ENCODE measurements at regions not wholly inside any gene's neighbourhood (a gene's known extent, or its start where the extent isn't known, plus 50 kb on each side); places are given as distances from the start of the nearest gene placed in this dataset.
A peak's percentile ranks its signal among the peaks of the same experiment; 100 is the strongest.
"Not testable (repeated sequence)": the region's sequence is repeated elsewhere in the genome, so short reads cannot be mapped to it uniquely, and the experiment has no call there.

DNA sequence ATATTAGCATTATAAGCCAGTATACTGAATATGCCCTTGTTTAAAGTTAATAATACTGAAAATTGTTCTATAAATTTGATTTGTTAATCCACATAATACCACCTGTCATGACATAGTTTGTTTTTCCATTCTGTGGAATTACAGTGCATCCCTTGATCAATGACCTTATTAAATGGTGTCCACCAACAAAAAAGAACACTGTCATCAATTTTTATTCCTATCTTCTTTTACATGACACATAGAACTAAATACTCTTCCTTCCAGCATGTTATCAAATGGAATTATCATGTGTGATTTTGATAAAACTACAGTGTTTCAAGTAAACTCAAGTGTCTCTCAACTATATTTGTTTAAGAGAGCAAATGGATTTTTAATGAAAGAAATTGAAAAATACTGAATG lies 221.8 kb upstream of the MBL2 start:
- DNase-seq: no peak

DNA sequence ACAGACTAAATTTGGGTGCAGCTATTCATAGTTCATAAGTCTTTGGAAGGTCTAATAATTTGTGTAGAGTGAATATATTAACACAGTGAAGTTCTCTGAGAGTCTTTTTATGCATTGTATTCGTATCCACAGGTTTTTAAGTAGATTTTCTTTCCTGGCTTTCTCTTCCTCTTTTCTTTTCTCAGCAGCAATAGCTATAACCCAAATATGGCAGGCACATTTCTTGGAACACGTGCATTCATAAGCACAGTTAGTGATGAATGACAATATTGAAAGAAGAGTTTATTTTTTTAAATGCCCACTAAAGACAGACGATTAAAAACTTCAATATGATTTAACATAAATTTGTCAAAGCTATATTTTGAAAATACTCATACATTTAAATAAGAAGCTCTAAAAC lies 220.5 kb upstream of the MBL2 start:
- no peak for DNase-seq

DNA sequence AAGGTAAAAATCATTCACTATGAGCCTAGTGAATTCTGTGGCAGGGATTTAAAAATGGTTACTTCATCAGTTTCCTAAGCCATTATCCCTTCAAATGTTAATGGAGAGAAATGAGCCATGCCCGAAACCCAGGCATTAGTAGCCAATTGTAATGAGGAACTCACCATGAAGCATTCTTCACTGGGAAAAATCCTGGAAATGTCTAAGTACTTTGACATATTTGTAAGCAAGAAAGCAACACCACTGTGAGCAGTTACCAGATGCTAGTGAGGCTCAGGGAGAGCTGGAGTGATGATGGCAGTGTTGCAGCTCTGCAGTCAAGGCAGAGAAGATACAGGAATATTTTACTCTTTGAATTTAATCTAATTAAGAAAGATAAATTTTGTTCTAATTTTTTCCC lies 220.0 kb upstream of the MBL2 start:
- DNase-seq: no peak

DNA sequence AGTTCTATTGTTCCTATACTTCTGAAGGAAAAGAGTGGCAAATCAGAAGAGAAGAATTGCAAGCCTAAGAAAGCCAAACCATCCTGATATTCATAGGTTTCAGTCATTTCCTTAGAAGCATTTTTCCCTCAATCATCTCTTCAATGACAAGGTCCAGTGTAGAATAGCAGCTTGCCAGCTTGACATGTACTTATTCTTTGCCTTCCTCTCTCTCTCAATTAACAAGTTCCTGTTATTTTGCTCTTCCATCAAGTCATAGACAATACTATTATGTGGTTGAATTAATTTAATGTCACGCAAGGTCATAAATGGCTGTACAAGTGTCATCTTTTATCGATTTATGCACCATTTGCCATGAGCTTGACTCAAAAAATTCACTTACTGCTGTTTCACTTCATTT lies 216.3 kb upstream of the MBL2 start:
- no peak for DNase-seq

DNA sequence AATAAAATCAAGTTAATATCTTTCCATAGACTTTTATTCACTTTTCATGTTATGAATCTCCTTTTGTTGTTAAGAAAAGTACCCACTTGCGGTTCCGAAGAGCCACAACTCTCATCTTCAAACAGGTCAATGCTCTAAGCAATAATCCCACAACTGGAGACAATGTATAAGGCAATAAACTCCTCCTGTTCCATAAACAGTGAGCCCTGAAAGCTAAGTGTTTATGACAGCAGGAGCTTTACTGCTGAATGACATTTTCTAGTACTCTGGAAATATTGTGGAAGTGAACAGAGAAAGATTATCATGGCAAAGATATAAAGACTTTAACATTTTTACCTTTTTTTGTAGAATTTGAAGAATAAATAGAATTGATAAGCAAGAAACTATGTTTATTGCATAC lies 213.5 kb upstream of the MBL2 start:
- no peak for DNase-seq

DNA sequence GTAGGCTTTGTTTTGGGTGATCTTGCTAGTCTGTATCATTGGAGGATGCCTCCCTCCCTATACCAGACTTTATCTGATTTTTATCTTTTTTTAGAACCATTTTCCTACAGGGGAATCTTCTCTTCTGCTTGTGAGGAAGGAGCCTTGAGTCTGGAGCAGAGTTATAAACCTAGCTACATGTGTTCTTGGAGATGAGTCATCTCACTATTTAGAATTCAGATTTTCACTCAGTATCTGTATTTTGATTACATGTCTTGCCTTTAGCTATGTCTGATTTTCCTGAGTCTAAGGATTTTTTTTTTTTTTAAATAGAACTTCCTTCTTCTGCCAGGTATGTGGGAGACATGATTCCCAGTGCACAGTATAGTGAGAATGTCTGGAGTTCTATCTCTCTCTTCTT lies 211.6 kb upstream of the MBL2 start:
- no peak for DNase-seq

DNA sequence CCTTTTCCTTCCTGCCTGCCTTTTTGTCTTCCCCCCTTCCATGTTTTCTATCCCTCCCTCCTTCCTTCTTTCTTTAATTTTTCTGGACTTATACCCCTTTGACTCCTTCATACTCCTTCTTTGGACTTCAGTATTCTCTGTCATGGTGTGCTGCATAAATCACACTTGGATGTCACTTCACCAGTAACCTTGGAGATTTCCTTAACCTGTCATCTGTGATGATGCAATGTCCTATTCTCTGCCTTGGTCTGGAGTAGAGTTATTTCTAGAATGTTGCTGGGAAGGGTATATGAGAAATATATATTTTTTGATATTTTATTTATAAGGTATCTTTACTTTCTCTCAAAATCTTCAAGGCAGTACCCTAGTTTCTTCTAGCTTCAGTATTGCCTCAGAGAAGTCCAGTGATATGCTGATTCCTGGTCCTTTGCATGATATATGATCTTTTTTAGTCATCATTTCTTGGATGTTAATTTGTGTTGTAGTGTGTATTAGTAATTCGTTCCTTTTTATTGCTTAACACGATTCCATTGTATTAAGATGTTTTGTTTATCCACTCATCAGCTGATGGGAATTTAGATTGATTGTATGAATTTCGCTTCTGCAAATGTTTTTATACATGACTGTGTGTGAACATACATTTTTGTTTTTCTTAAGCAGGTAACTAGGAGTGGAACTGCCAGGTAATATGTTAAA lies 206.9 kb upstream of the MBL2 start:
- no peak for DNase-seq

DNA sequence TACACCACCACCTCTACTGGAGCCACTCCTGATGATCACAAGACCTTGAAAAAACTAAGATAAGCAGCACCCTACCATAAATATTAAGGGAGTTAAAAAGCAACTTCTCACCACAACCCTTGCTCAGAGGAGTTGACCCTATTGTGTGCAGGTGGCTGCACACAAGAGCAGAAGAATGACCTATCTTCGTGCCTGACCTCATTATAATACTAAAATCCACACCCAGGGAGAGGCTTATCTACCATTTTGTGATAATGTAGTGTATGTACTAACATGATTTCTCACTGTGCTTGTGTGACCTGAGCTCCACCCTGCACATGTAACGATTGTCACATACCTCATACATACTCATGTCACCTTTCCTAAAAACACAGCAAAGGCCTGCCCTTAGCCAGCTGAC lies 205.0 kb upstream of the MBL2 start:
- no peak for DNase-seq

DNA sequence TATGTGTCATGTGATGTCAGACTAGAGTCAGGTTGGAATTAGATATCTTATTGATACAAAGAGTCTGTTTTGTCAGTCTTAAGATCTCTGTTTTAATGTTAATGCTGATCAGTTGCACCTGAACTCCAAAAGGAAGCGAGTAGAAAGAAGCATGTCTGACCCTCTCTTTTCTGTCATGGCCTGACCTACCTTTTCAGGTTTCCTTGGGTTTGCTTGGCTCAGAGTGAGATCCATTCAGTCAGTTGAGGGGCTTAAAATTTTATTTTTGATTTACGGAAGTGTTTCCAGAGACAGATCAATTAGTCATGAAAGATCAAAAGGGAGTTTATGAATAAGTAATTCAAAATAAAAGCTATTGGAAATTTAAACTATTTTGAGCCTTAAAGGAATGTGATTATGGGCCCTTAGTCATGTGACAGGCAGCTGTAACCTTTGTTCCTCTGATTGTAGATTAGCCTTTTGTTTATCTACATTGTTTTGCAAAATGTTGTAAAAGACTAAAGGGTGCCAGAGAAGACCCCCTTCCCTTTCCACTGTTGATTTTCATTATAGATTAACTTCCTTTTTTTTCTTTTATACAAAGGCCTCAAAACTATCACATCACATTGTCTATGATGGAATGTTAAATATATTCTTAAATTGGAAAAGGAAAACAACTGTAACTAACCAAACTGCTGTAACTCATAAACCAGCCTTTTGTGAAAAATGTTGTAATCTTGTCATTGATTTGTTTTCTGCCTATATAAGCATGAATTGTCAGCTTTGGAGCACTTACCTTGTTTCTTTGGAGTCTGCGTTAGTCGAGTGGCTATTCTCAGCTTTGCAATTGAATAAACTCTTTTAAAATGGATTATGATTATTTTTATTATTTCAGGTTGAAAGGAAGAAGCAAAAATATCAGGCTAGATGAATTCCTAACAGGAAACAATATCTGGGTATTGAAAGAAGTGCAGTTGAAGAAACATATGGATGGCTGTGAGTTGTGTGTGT lies 195.5 kb upstream of the MBL2 start:
- no peak for DNase-seq

DNA sequence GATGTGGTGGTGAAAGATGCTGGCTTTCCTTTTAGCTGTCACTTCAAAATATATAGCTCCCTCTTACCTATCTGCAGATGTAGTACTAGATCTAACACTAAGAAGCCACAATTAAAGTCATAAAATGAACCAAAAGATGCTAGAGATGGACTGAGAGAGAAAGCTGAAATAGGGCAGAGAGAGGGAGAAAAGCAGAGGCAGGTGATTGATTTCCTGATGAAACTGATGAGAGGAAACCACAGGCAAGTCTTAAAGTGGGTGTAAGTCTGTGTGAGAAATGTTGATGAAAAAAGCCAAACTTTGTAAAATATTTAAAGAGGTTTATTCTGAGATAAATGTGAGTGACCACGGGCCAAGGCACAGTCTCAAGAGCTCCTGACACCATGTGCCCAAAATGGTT lies 194.3 kb upstream of the MBL2 start:
- DNase-seq: no peak

DNA sequence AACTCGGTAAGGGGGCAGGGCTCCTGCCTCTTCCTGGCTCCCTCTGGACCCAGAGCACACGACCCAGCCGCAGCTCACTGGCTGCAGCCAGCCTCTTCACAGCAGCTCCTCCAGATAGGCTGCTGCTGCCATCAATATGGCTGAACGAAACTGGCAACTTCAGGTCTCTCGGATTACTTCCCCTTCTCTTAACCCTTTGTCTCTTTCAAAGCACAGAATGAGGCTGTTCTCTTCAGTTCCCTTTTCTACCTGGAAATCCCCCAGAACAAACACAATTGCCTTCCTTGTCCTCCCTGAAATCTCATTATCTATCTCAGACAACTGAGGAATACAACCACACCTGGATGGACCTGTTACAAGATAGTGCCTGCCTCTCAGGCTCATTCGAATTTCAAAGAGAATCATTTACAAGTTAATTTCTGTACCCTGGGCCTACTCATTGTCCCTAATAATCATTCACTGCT lies 193.4 kb upstream of the MBL2 start:
- DNase-seq: no peak

DNA sequence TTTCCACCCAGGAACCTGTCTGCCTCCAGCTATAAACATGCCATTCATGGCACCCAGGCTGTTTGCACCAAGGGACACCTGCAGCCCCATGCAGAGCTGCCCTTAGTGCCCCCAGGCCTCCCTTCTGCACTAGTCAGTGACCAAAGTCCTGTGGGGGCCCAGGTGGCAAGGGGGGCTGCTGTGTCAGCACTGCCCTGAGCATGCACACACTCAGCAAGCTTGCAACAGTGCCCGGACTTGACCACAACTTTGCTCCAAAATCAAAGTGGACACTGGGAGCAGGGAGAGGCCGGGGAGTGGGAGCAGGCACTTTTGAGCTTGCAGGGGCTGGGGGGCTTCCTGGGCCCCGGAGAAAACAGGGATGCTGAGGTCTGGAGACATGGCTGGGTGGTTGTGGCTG lies 192.9 kb upstream of the MBL2 start:
- DNase-seq: no peak

DNA sequence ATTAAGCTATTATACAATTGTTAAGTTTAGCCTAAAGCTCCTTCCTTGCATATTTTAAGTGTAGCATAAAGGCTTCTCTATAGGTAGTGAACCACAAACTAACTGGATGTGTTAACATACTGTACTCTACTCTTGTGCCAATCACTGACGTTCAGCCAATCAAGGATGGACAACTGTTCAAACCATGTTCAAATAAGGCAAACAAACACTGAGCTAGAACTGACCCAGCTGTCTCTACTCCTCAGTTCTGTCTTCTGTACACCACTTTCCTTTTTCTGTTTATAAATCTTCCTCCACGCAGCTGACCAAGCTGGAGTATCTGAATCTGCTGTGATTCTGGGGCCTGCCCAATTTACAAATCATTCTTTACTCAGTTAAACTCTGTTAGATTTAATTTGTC lies 188.7 kb upstream of the MBL2 start:
- DNase-seq: no peak

DNA sequence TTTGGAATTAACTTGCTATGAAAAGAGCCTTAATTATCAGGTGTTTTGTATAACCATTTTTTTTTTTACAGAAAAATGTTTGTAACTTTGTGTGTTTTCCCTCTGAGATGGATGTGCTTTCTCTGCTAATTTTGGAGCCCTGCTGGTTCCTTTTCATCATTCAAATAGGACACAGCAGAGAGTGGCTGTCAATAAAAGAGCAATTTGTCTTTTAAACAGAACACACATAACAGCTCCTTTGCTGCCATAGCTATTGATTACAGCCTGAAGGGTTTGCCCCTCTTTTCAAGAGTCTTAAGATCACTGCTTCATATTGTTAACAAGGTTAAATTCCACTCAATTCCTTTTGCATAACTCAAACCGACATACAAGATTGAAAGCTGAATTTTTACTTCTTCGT lies 187.2 kb upstream of the MBL2 start:
- DNase-seq: no peak

DNA sequence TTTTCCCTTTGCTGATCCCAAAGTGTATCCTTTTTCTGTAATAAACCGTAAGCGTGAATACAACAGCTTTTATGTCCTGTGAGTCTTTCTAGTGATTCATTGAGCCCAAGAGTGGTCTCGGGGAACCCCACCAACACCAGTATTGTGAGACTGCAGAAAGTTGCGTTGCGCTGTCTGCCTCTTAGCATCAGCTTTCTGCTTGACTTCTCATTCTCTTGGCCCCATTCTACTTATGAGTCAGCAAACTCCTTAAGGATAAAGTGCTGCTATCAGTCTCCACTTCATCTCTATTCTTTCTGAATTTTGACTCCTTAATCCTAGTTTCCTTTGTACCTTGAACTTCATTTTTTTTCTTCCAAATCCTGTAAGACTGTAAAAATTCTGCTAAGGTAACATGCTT lies 184.3 kb upstream of the MBL2 start:
- no peak for DNase-seq

DNA sequence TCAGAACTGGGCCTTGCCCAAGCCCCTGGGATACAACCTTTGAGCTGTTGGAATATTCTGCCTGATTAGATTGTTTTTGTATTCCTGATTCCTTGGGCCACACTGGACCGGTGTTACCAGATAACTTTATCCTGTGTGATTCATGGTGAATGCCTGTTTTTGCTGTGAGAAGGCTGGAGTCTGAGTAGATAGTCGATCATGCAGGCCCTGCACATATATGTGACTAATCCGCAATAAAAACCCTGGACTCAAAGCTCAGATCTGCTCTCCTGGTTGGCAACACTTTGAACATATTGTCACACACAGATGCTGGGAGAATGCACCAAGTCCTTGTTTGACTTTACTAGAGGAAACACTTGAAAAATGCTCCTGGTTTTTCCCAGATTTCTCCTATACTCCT lies 183.9 kb upstream of the MBL2 start:
- no peak for DNase-seq

DNA sequence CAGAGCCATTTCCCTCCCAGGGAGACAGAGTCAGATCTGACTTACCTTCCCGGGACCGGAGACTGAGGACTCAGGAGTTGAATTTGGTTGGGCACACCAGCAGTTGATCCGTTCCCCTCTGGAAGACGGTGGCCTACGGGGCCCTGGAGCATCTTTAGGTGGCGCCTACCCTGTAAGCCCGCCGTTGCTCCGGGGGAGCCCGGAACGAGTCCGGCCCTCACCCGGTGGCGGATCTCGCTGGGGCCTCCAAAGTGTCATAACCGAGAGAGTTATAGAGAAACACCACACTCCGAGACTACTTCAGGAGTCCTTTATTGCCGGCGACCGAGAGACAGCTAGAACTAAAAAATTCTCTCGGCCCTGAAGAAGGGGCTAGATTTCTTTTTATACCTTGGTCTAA lies 182.8 kb upstream of the MBL2 start:
- no peak for DNase-seq

DNA sequence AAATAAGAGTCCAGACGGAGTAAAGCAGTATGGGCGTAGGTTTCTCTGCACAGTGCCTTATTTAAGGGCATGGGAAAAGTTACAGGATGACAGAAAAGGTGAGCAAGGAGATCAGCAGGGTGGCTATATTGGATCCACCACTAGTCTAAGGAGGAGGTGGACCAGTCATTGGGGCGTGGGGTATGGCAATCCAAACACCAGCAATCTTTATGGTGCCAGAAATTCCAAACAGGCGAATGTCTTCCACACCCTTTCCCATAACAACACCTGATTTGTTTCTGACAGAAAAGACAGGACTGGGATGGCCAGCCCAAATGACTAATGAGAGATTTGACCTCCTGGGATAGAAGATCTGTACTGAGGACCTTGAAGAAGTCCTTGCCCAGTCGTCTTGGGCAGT lies 181.8 kb upstream of the MBL2 start:
- no peak for DNase-seq

DNA sequence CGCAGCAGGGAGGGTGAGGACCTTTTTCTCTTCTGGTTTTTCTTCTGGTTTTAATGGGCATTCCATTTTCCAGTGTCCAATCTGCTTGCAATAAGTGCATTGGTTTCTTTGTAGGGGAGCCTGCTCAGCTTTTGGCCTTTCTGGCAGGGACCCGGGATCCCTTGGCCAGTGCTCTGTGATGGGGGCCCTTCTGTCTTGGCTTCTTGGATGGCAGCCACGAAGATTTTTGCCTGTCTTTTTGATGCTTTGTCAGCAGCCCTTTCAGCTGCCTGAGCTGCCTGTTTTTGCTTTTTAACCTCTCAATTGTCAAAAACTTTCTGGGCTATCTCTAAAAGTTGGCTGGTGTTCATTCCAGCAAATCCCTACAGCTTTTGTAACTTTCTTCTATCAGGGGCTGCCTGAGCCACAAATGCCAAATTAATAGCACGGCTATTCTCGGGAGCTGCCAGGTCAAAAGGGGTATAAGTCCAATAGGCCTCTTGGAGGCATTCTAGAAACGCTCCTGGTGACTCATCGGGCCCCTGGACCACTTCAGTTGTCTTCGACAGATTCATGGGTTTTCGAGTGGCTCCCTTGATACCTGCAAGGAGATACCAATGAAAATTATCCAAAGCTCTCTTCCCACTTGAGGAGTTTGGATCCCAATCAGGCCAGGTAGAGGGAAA lies 179.9 kb upstream of the MBL2 start:
- DNase-seq: no peak

DNA sequence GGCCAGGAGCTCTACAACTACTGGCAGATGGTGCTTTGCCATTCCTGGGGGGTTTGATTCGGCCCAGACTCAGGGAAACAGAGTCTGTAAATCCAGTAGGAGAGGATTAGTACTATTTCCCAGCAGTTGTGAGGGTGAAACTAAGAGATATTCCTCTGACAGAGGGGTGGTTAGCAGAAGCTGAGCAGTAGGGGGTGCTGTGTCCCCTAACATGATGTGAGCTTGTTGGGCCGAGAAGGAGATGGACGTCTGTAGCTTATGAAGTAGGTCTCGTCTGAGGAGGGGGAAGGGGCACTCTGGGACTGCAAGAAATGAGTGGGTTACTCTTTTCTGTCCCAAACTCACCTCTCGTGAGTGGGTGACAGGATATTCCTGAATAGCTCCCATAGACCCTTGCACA lies 179.2 kb upstream of the MBL2 start:
- peak; percentile 3 for DNase-seq

DNA sequence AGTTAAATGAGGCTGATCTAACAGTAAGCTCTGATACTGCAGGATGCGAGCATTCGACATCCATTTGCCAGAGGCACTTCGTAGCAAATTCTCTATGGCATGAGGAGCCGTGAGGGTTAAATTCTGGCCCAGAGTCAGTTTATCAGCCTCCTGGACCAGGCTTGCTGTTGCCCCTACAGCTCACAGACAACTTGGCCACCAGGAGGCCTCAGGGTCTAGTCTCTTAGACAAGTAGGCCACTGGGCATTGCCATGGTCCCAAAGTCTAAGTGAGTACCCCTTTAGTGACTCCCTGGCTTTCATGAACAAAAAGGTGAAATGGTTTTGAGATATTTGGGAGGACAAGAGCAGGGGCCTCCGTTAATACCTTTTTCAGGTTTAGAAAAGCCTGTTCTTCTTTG lies 178.0 kb upstream of the MBL2 start:
- DNase-seq: no peak

DNA sequence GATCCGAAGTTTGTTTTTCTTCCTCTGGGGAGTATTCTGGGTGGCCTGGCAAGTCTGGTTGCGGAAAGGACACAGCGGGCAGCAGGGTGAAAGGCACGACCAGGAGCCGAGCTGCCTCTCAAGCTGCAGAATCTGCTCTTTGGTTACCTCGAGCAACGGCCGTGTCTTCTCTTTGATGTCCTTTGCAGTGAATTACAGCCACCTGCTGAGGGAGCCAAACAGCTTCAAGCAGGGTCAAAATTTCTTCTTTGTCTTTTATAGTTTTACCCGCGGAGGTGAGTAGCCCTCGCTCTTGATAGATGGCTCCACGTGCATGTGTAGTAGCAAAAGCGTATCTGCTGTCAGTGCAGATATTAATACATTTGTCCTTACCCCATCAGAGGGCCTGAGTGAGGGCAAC lies 177.3 kb upstream of the MBL2 start:
- DNase-seq: no peak

DNA sequence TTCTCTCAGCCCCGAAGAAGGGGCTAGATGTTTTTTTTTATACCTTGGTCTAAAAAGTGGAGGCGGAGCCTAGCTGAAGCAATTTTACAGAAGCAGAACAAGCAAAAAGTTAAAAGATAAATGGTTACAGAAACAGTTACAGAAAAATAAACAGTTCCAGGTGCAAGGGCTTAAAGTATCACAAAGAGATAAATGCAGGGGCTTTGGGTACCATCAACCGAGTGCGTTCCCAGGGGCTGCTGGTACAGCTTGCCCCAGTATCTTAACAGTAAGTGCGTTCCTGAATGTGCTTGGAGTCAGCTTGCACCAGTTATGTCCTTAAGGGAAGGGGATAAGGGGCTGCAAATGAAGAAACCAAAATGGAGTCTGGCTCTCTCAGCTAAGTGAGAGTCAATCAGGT lies 173.9 kb upstream of the MBL2 start:
- DNase-seq: no peak

DNA sequence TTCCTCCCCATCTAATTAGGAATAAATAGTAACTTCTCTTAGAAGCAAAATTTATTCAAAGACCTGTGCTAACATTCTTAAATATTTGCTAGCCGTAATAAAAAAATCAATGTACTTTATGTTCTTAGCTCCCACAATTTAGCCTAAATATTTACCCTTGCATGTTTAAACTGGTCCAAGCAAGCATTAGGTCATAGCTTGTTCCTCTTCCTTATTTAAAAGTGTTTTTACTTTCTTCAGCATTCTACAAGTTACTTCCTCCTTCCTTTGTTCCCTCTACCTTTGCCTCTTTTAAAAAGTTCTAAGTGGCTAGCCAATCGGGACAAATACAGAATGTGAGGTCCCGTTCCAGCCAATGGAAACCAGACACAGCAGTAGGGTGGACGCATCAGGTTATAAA lies 172.9 kb upstream of the MBL2 start:
- not testable (repeated sequence) for DNase-seq
